Fibroblast of villous mesenchyme (primary cell): ENCODE measurements at regions not wholly inside any gene's neighbourhood (a gene's known extent, or its start where the extent isn't known, plus 50 kb on each side); places are given as distances from the start of the nearest gene placed in this dataset.
"Not testable (repeated sequence)": the region's sequence is repeated elsewhere in the genome, so short reads cannot be mapped to it uniquely, and the experiment has no call there.

Source experiments
- DNase-seq: peaks from one replicate; pipeline ENCODE4 v3.0.0-alpha.2; 2010; ENCODE audit warnings: low read depth
- H3K4me3 ChIP-seq: 2 replicates; pipeline ENCODE4 v1.5.1; 2011; ENCODE audit warnings: low read depth, mild to moderate bottlenecking, low read length
- TF ChIP-seq, protein P1 (sequence below): IDR thresholded peaks from 2 replicates; pipeline ENCODE4 v1.5.1; 2012; ENCODE audit warnings: low read depth, mild to moderate bottlenecking, low read length; ENCODE audit not compliant: insufficient read depth

DNA sequence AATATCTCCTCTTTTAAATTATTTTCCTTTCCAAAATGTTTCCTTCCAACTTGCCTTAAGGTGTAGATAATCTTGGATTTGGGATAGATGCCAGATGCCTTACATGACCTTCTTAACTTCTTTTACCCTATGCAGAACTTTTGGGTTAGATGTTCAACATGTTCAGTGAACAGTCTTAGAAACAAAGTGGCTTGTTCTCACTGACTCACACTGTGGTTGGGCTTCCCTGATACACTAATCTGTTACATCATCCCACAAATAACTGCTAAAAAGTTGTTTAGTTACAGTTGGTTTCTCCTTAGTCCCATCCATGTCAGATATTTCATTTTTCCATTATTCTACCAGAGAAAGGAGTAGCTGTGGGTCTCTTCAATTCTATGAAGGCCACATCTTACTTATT, 2638.2 kb downstream of the PCDH9 start:
- H3K4me3 ChIP-seq = no peak overlapping the region
- TF ChIP-seq, protein P1, sequence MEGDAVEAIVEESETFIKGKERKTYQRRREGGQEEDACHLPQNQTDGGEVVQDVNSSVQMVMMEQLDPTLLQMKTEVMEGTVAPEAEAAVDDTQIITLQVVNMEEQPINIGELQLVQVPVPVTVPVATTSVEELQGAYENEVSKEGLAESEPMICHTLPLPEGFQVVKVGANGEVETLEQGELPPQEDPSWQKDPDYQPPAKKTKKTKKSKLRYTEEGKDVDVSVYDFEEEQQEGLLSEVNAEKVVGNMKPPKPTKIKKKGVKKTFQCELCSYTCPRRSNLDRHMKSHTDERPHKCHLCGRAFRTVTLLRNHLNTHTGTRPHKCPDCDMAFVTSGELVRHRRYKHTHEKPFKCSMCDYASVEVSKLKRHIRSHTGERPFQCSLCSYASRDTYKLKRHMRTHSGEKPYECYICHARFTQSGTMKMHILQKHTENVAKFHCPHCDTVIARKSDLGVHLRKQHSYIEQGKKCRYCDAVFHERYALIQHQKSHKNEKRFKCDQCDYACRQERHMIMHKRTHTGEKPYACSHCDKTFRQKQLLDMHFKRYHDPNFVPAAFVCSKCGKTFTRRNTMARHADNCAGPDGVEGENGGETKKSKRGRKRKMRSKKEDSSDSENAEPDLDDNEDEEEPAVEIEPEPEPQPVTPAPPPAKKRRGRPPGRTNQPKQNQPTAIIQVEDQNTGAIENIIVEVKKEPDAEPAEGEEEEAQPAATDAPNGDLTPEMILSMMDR = no peak
- DNase-seq = no peak

- DNase-seq = no peak
- H3K4me3 ChIP-seq = no peak overlapping the region
- TF ChIP-seq, protein P1 = no peak
These were observed 2650.8 kb downstream of the PCDH9 start for GRCh38 chr13:64579331-64579730.

DNA sequence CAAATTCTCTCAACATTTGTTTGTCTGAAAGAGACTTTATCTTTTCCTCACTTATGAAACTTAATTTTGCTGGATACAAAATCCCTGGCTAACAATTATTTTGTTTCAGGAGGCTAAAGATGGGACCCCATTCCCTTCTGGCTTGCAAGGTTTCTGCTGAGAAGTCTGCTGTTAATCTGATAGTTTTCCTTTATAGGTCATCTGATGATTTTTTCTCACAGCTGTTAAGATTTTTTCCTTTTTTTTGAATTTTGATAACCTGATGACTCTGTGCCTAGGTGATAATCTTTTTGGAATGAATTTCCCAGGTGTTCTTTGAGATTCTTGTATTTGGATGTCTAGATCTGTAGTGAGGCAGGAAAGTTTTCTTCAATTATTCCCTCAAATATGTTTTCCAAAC, 2661.4 kb downstream of the PCDH9 start:
- DNase-seq = no peak
- TF ChIP-seq, protein P1 = no peak
- H3K4me3 ChIP-seq = no peak overlapping the region

DNA sequence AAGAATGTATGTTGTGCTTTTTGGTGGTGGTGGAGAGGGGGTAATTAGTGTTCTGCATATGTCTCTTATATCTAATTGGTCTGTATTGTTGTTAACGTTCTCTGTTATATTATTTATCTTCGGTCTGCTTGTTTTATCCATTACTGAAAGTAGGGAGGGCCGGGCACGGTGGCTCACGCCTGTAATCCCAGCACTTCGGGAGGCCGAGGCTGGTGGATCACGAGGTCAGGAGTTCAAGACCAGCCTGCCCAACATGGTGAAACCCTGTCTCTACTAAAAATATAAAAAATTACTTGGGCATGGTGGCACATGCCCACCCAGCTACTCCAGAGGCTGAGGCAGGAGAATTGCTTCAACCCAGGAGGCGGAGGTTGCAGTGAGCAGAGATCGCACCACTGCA, 2672.1 kb downstream of the PCDH9 start:
- DNase-seq, H3K4me3 ChIP-seq: not testable (repeated sequence)

DNA sequence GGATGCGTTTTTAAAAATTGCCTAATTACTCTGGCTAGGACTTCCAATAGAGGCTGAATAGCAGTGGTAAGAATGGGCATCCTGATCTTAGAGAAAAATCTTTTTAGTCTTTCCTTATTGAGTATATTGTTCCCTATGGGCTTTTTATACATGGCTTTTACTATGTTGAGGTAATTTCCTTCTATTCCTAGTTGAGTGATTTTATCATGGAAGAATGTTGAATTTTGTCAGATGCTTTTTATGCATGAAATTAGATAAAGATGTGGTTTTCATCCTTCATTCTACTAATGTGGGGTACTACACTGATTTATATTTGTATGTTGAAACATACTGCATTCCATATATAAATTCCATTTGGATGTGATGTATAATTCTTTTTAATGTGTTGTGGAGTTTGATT, 2673.8 kb downstream of the PCDH9 start:
- DNase-seq = no peak

DNA sequence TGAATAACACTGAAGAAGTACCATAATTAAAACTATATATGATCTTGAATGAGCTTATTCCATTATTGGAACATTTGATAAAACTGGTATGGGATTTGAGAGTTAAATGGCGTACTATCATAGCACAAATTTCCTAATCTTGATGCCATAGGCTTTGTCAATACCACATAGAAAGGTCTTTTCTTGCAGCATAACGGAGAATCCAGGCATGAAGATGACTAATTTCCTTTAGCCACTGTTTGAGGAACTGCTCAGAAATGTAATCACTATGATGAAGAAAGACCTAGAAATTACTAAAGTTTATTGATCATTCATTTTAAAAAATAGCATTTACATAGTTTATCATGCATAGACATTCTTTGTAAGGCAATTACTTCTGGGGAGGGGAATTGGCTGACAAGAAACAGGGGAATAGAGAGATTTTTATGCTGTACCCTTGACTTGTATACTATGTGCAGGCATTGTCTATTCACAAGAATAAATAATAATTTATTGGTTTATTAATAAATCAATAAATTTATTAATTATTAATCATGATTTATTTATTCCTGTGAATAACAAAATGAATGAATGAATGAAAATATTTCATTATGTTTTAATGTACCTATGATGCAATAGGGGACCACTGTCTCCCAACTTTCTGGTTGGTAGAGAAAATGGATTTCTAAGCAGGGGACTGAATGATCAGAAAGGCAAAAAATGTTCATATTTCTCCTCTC, 2676.6 kb downstream of the PCDH9 start:
- TF ChIP-seq, protein P1 = no peak
- DNase-seq = no peak
- H3K4me3 ChIP-seq = no peak overlapping the region

More for the DNA sequence above, 2673.8 kb downstream of the PCDH9 start:
- H3K4me3 ChIP-seq = no peak overlapping the region
- TF ChIP-seq, protein P1 = no peak

GRCh38 chr13:64551755-64552154, 2678.4 kb downstream of the PCDH9 start:
- no peak overlapping the region for H3K4me3 ChIP-seq
- TF ChIP-seq, protein P1 = no peak
- DNase-seq = peak; percentile 2
